ENCODE measurements at regions not wholly inside any gene's neighbourhood (a gene's known extent, or its start where the extent isn't known, plus 50 kb on each side); places are given as distances from the start of the nearest gene placed in this dataset.

GRCh38 chr6:6748001-6748400 lies 159.5 kb downstream of the LY86 start:
- TF ChIP-seq CTCF (IDR thresholded peaks at IDR 0.05), result no peak
- no peak for TF ChIP-seq POLR2A (IDR thresholded peaks at IDR 0.05)
- Histone ChIP-seq H3K4me1 (peaks cover 20 to 27% of the 10 kb centered on the region in 2 donors), H3K9me3 (no peaks in the 10 kb centered on the region), H3K36me3 (no peaks in the 10 kb centered on the region), H3K27me3 (no peaks in the 10 kb centered on the region), H3K4me3 (no peak overlapping the region), H3K27ac (no peak overlapping the region)
- intact Hi-C loops (cut with DNase I; ENCODE audit: low total_unique reads), result no loop called here
- DNase-seq, result no peak

- peak; percentile 69 to 82 for DNase-seq
- TF ChIP-seq CTCF (IDR thresholded peaks at IDR 0.05) (no peak), POLR2A (IDR thresholded peaks at IDR 0.05) (peak in 1 of 2 donors; percentile 11)
- Histone ChIP-seq H3K27ac (peak overlapping the region; percentile 54 to 69), H3K27me3 (no peaks in the 10 kb centered on the region), H3K9me3 (no peaks in the 10 kb centered on the region), H3K4me3 (no peak overlapping the region), H3K4me1 (peaks cover 20 to 27% of the 10 kb centered on the region in 2 donors), H3K36me3 (no peaks in the 10 kb centered on the region)
- intact Hi-C loops (cut with DNase I; ENCODE audit: low total_unique reads), result no loop called here
These were observed 161.4 kb downstream of the LY86 start for GRCh38 chr6:6749702-6750491.

GRCh38 chr6:6750594-6751265 lies 162.2 kb downstream of the LY86 start:
- Histone ChIP-seq H3K4me3 (no peak overlapping the region), H3K9me3 (no peaks in the 10 kb centered on the region), H3K36me3 (no peaks in the 10 kb centered on the region), H3K27me3 (no peaks in the 10 kb centered on the region), H3K27ac (peak overlapping the region; percentile 51 to 58), H3K4me1 (peaks cover 20 to 27% of the 10 kb centered on the region in 2 donors)
- DNase-seq, result no peak
- TF ChIP-seq CTCF (IDR thresholded peaks at IDR 0.05), result no peak
- TF ChIP-seq POLR2A (IDR thresholded peaks at IDR 0.05), result no peak
- intact Hi-C loops (cut with DNase I; ENCODE audit: low total_unique reads), result no loop called here

- intact Hi-C loops (cut with DNase I; ENCODE audit: low total_unique reads), result no loop called here
- peak overlapping the region; percentile 51 to 58 for H3K27ac ChIP-seq
- no peak overlapping the region for H3K4me3 ChIP-seq
- no peaks in the 10 kb centered on the region for H3K27me3 ChIP-seq
- H3K9me3 ChIP-seq, result no peaks in the 10 kb centered on the region
- TF ChIP-seq CTCF (IDR thresholded peaks at IDR 0.05), result no peak
- no peaks in the 10 kb centered on the region for H3K36me3 ChIP-seq
- peaks cover 20 to 27% of the 10 kb centered on the region in 2 donors for H3K4me1 ChIP-seq
- no peak for DNase-seq
These were observed 162.7 kb downstream of the LY86 start for GRCh38 chr6:6751266-6751596.

DNA sequence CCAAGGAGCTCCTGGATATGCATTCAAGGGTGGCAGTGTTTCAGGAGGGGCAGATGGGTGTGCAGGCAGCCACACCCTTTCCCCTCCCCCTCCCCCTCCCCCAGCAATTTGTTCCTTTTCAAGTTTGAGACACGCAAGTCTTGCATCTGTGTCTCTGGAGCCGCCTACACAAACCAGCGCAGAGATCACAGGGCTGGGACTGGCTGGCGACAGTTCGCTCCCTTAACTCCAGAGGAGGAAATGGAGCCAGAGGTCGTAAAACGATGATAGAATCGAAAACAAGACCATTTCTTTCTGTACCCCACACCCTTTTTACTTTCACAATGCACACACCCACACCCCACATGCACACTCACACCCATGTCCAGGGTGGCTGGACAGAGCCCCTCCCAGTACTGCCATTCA lies 163.1 kb downstream of the LY86 start:
- Histone ChIP-seq H3K4me1 (peaks cover 20 to 27% of the 10 kb centered on the region in 2 donors), H3K36me3 (no peaks in the 10 kb centered on the region)
- intact Hi-C loops (cut with DNase I; ENCODE audit: low total_unique reads), result no loop called here

More for the DNA sequence above, 163.1 kb downstream of the LY86 start:
- H3K4me3 ChIP-seq, result no peak overlapping the region
- no peaks in the 10 kb centered on the region for H3K9me3 ChIP-seq
- H3K27ac ChIP-seq, result peak overlapping the region; percentile 51 to 58
- no peaks in the 10 kb centered on the region for H3K27me3 ChIP-seq
- DNase-seq, result peak in 1 of 2 donors; percentile 27
- TF ChIP-seq POLR2A (IDR thresholded peaks at IDR 0.05), result no peak
- no peak for TF ChIP-seq CTCF (IDR thresholded peaks at IDR 0.05)

Measured in uterus (tissue), 3 donors.